ENCODE measurements at regions not wholly inside any gene's neighbourhood (a gene's known extent, or its start where the extent isn't known, plus 50 kb on each side); places are given as distances from the start of the nearest gene placed in this dataset.
A peak's percentile ranks its signal among the peaks of the same experiment; 100 is the strongest.
"Not testable (repeated sequence)": the region's sequence is repeated elsewhere in the genome, so short reads cannot be mapped to it uniquely, and the experiment has no call there.

DNA sequence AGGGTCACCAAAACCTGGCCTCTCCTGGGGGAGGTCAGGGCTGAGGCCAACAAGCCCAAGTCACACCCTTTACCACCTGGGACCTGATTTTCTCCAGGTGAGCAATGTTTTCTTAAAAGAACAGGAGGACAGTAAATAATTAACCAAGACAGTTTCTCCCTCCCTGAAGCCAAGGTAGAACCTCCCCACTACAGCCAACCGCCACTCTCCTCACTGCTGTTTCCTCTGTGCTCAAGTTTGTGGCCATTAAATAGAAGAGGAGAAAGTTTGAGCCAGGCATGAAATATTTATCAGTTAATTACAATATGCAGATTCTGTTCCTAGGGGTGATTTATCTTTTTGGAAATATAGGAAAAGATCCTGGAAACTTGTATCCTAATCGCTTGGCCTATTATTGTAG, 150.6 kb upstream of the ANKRD20A1 start:
- H3K4me3 ChIP-seq; DNase-seq; H3K27me3 ChIP-seq (replicated peaks in 1 of 7); H3K36me3 ChIP-seq; H3K27ac ChIP-seq; H3K9me3 ChIP-seq; H3K4me1 ChIP-seq; intact Hi-C loops (cut with DNase I; ENCODE audit: low total_unique reads): not testable (repeated sequence)
- 83 to 100% (median 95%) methylated on average over 1 of the region's 2 CpGs; no CpG with 5 or more reads in 1 of the 5 donors for WGBS, 5 donors

- 5 to 13% (median 9%) methylated on average over 12 to 13 of the region's 32 CpGs; no CpG with 5 or more reads in 2 of the 5 donors for WGBS, 5 donors
- H3K9me3 ChIP-seq; H3K27ac ChIP-seq; intact Hi-C loops (cut with DNase I; ENCODE audit: low total_unique reads); H3K36me3 ChIP-seq; H3K4me3 ChIP-seq; H3K27me3 ChIP-seq (replicated peaks in 1 of 7); H3K4me1 ChIP-seq: not testable (repeated sequence)
- peak; percentile 42 for DNase-seq
Observed at GRCh38 chr9:67711429-67711828, 147.3 kb upstream of the ANKRD20A1 start.

DNA sequence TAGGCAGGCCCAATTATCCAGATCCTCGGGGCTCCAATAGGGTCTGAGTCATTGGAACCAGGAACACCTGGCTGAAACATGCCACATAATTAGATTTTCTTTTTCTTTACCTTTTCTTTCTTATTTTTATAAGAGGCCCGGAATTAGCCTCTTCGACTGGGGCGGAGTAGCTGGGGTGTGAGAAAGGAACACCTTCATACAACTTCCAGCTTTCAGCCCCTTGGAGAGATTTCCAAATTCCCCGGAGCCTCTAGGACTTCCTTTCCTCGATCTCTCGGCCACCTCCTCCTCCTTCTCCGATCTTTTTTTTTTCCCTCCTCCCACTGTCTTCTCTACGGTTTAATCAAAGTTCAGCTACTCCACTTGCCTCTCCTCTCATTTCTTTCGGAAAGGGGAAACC, 146.8 kb upstream of the ANKRD20A1 start:
- H3K9me3 ChIP-seq; H3K27ac ChIP-seq; H3K36me3 ChIP-seq; H3K4me3 ChIP-seq; H3K27me3 ChIP-seq (replicated peaks in 1 of 7); intact Hi-C loops (cut with DNase I; ENCODE audit: low total_unique reads); H3K4me1 ChIP-seq: not testable (repeated sequence)
- DNase-seq = peak; percentile 14
- 55 to 74% (median 69%) methylated on average over 5 to 8 of the region's 10 CpGs for WGBS, 5 donors

DNA sequence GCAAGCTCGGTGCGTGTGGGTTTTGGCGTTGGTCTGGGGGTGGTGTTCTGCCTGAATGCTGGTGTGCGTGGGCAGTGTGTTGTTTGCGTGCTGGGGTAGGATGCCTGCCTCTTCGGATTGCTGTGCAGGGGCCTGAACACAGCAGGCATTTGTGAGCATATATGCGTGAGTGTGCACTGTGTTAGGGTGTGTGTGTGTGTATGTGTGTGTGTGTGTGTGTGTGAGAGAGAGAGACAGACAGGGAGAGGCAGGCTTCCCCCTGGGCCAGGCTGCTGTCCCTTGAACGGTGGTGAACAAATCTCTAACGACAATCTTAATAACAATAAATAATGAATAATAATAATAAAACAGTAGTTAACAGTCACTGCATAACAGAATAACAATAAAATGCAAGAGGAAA, 145.8 kb upstream of the ANKRD20A1 start:
- peak; percentile 0 for DNase-seq
- H3K9me3 ChIP-seq; H3K36me3 ChIP-seq; H3K4me1 ChIP-seq; H3K27me3 ChIP-seq (replicated peaks in 1 of 7); H3K27ac ChIP-seq; H3K4me3 ChIP-seq; intact Hi-C loops (cut with DNase I; ENCODE audit: low total_unique reads): not testable (repeated sequence)
- WGBS, 5 donors = 21 to 60% (median 44%) methylated on average over 1 to 4 of the region's 9 CpGs

DNA sequence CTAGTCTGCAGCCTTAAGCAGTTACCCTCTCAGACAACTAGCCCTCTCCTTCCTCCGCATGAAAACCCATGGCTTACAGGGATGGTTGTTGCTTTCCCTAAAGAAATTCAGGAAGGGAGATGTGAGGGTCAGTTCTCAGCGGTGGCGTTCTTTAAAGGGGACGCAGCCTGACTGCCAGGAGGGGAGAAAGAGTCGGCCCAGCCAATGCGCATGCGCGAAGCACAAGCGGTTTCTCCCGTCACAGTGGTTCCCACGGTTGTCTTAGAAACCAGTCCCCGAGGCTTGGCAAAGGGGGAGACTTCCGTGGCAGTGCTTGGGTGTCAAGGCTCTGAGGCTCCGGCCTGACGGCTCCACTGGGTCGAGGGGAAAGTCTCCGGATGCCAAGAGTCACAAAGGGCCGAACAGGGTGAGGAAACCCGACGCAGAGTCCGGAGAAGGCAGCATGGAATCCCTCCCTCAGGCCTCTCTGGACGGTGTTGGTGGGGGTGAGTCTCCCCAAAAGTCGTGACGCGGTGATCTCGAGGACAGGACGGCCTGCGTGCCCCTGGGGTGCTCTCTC, 140.8 kb upstream of the ANKRD20A1 start:
- Histone ChIP-seq H3K27ac (peak overlapping the region in 1 of 8 donors; percentile 31), H3K4me3 (peak overlapping the region in 1 of 8 donors; percentile 44)
- WGBS, 5 donors = 6 to 20% (median 10%) methylated on average over 10 of the region's 28 CpGs; no CpG with 5 or more reads in 2 of the 5 donors
- H3K4me1 ChIP-seq; H3K36me3 ChIP-seq; H3K9me3 ChIP-seq; H3K27me3 ChIP-seq (replicated peaks in 1 of 7); intact Hi-C loops (cut with DNase I; ENCODE audit: low total_unique reads): not testable (repeated sequence)
- peak; percentile 66 for DNase-seq
- peak in 1 of 3 donors; percentile 29 for TF ChIP-seq POLR2AphosphoS5 (IDR thresholded peaks at IDR 0.05)

DNA sequence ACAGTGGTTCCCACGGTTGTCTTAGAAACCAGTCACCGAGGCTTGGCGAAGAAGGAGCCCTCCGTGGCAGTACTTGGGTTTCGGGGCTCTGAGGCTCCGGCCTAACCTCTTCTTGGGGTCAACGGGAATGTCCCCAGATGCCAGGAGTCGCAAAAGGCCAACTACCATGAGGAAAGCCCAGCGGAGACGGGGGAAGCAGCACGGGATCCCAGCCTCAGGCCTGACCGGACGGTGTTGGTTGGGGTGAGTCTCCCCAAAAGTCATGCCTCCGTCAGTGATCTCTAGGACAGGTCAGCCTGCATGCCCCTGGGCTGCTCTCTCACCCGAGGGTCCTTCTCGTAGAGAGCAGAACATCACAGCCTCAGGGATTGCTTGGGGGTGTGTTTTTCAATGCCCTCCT, 138.2 kb upstream of the ANKRD20A1 start:
- WGBS, 5 donors = 78 to 92% (median 80%) methylated on average over 11 to 15 of the region's 16 CpGs
- H3K27me3 ChIP-seq (replicated peaks in 1 of 7); intact Hi-C loops (cut with DNase I; ENCODE audit: low total_unique reads); H3K4me1 ChIP-seq; H3K27ac ChIP-seq; H3K9me3 ChIP-seq; H3K4me3 ChIP-seq; H3K36me3 ChIP-seq: not testable (repeated sequence)
- DNase-seq = peak; percentile 69

DNA sequence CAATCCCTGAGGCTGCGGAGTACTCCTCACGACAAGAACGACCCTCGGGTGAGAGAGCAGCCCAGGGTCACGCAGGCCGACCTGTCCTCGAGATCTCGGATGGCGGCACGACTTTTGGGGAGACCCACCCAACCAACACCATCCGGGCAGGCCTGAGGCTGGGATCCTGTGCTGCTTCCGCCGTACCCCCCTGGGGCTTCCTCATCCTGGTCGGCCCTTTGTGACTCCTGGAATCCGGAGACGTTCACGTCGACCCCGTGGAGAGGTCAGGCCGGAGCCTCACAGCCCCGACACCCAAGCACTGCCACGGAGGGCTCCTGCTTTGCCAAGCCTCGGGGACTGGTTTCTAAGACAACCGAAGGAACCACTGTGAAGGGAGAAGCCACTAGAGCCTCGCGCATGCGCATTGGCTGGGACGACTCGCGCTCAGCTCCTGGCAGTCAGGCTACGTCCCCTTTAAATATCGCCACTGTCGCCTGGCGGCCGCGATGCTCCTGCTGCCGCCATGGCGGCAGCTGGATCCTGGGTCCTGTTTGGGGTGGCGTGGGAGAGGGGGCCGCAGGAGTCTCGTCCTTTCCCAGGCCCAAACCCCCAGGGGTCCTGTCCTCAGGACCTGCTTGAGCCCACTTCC, 136.2 kb upstream of the ANKRD20A1 start:
- H3K9me3 ChIP-seq; DNase-seq; H3K36me3 ChIP-seq; H3K4me1 ChIP-seq; H3K27ac ChIP-seq; intact Hi-C loops (cut with DNase I; ENCODE audit: low total_unique reads); H3K27me3 ChIP-seq (replicated peaks in 1 of 7); H3K4me3 ChIP-seq: not testable (repeated sequence)
- no CpG with 5 or more reads among the region's 41 CpGs for WGBS, 5 donors

GRCh38 chr9:67723185-67723584, 135.5 kb upstream of the ANKRD20A1 start:
- Histone ChIP-seq H3K4me3 (peak overlapping the region in 7 of 8 donors; percentile 22 to 61 (median 34)), H3K27ac (peak overlapping the region in 3 of 8 donors; percentile 46 to 57 (median 53))
- H3K36me3 ChIP-seq; H3K4me1 ChIP-seq; intact Hi-C loops (cut with DNase I; ENCODE audit: low total_unique reads); H3K9me3 ChIP-seq; H3K27me3 ChIP-seq (replicated peaks in 1 of 7): not testable (repeated sequence)
- DNase-seq = peak; percentile 75
- 0 to 5% (median 1%) methylated on average over 4 to 6 of the region's 15 CpGs for WGBS, 5 donors

- H3K4me3 ChIP-seq = peak overlapping the region in 4 of 8 donors; percentile 26 to 56 (median 34)
- intact Hi-C loops (cut with DNase I; ENCODE audit: low total_unique reads); H3K27me3 ChIP-seq (replicated peaks in 1 of 7); H3K9me3 ChIP-seq; H3K4me1 ChIP-seq; H3K36me3 ChIP-seq; H3K27ac ChIP-seq: not testable (repeated sequence)
- 16 to 22% (median 17%) methylated on average over 4 to 7 of the region's 11 CpGs; no CpG with 5 or more reads in 2 of the 5 donors for WGBS, 5 donors
- peak; percentile 85 for DNase-seq
Observed at GRCh38 chr9:67724885-67725284, 133.8 kb upstream of the ANKRD20A1 start.

All from spleen (tissue), 11 donors.